ENCODE measurements at regions not wholly inside any gene's neighbourhood (a gene's known extent, or its start where the extent isn't known, plus 50 kb on each side); places are given as distances from the start of the nearest gene placed in this dataset.

GRCh38 chr2:55759271-55759921 lies 65.8 kb upstream of the PNPT1 start:
- H3K36me3 Mint-ChIP-seq (ENCODE audit: low read depth): 0 out of 2 replicates have a peak, but pooled peaks cover 5% of the 10 kb centered on the region
- no peak overlapping the region for H3K27ac Mint-ChIP-seq
- H3K27me3 Mint-ChIP-seq (ENCODE audit: insufficient read depth): no peaks in the 10 kb centered on the region; the same call in 1 of the 2 replicates
- TF ChIP-seq CTCF (IDR thresholded peaks at IDR 0.05): no peak
- H3K4me1 Mint-ChIP-seq (ENCODE audit: low read depth): peaks cover 31% of the 10 kb centered on the region
- DNase-seq: no peak
- H3K4me3 Mint-ChIP-seq: no peak overlapping the region
- H3K9me3 Mint-ChIP-seq: no peaks in the 10 kb centered on the region

GRCh38 chr2:55751966-55752365 lies 58.3 kb upstream of the PNPT1 start:
- 0 out of 2 replicates have a peak, but pooled peaks cover 11% of the 10 kb centered on the region for H3K36me3 Mint-ChIP-seq (ENCODE audit: low read depth)
- H3K27ac Mint-ChIP-seq: no peak overlapping the region
- no peaks in the 10 kb centered on the region for H3K27me3 Mint-ChIP-seq (ENCODE audit: insufficient read depth)
- H3K4me1 Mint-ChIP-seq (ENCODE audit: low read depth): peaks cover 12% of the 10 kb centered on the region
- peaks cover 7% of the 10 kb centered on the region; the same call in 1 of the 2 replicates for H3K9me3 Mint-ChIP-seq
- H3K4me3 Mint-ChIP-seq: no peak overlapping the region
- no peak for DNase-seq
- TF ChIP-seq CTCF (IDR thresholded peaks at IDR 0.05): no peak

- Mint-ChIP-seq H3K9me3 (peaks cover 17% of the 10 kb centered on the region), H3K4me1 (ENCODE audit: low read depth) (peaks cover 39% of the 10 kb centered on the region), H3K27me3 (ENCODE audit: insufficient read depth) (no peaks in the 10 kb centered on the region), H3K27ac (peak overlapping the region; percentile 88), H3K36me3 (ENCODE audit: low read depth) (peaks cover 13% of the 10 kb centered on the region), H3K4me3 (peak overlapping the region; percentile 64)
- DNase-seq: peak; percentile 87
- TF ChIP-seq CTCF (IDR thresholded peaks at IDR 0.05): no peak
Observed at GRCh38 chr2:55743583-55743982, 49.9 kb upstream of the PNPT1 start.
